Erythroblast (primary cell): ENCODE measurements at regions not wholly inside any gene's neighbourhood (a gene's known extent, or its start where the extent isn't known, plus 50 kb on each side); places are given as distances from the start of the nearest gene placed in this dataset.
"Not testable (repeated sequence)": the region's sequence is repeated elsewhere in the genome, so short reads cannot be mapped to it uniquely, and the experiment has no call there.

ENCODE experiments used
- DNase-seq, 2 experiments: peaks; one replicate each; lab custom pipeline; 2025; lab: John Stamatoyannopoulos, UW
- GATA1 ChIP-seq: IDR thresholded peaks from 2 replicates; pipeline ENCODE4 v1.6.1; 2011; ENCODE audit warnings: low read depth, mild to moderate bottlenecking, control low read depth, low read length, moderate library complexity
- POLR2A ChIP-seq: IDR thresholded peaks from 2 replicates; pipeline ENCODE4 v1.6.1; 2011; ENCODE audit warnings: mild to moderate bottlenecking, low read length

GRCh38 chr19:30830875-30831274 is 458.7 kb downstream of the ZNF536 start:
- TF ChIP-seq GATA1 (no peak), POLR2A (no peak)
- no peak for DNase-seq

GRCh38 chr19:30825505-30825904 is 453.3 kb downstream of the ZNF536 start:
- not testable (repeated sequence) for DNase-seq

- TF ChIP-seq GATA1 (no peak), POLR2A (no peak)
- DNase-seq: no peak
These were observed 452.6 kb downstream of the ZNF536 start for GRCh38 chr19:30824809-30825208.

GRCh38 chr19:30817965-30818567 is 445.9 kb downstream of the ZNF536 start:
- no peak for DNase-seq
- no peak for TF ChIP-seq GATA1
- TF ChIP-seq POLR2A: no peak

- TF ChIP-seq GATA1: no peak
- no peak for DNase-seq
These were observed 445.0 kb downstream of the ZNF536 start for GRCh38 chr19:30817197-30817596.

GRCh38 chr19:30815889-30816580 is 443.9 kb downstream of the ZNF536 start:
- DNase-seq: no peak
- TF ChIP-seq GATA1: no peak
- TF ChIP-seq POLR2A: no peak

- no peak for DNase-seq
- TF ChIP-seq GATA1 (no peak), POLR2A (no peak)
These were observed 440.0 kb downstream of the ZNF536 start for GRCh38 chr19:30812099-30812678.

GRCh38 chr19:30811397-30812098 is 439.4 kb downstream of the ZNF536 start:
- TF ChIP-seq GATA1 (no peak), POLR2A (no peak)
- no peak for DNase-seq

GRCh38 chr19:30810726-30811125 is 438.5 kb downstream of the ZNF536 start:
- TF ChIP-seq GATA1: no peak
- DNase-seq: no peak

GRCh38 chr19:30807278-30807677 is 435.1 kb downstream of the ZNF536 start:
- no peak for TF ChIP-seq GATA1
- TF ChIP-seq POLR2A: no peak
- DNase-seq: no peak

- TF ChIP-seq POLR2A (no peak), GATA1 (no peak)
These were observed 434.1 kb downstream of the ZNF536 start for GRCh38 chr19:30806311-30806710.

GRCh38 chr19:30804751-30805150 is 432.6 kb downstream of the ZNF536 start:
- no peak for DNase-seq
- TF ChIP-seq GATA1 (no peak), POLR2A (no peak)

More at GRCh38 chr19:30806311-30806710, 434.1 kb downstream of the ZNF536 start:
- no peak for DNase-seq

- DNase-seq: peak in 1 of 2 experiments; percentile 1
These were observed 432.1 kb downstream of the ZNF536 start for GRCh38 chr19:30804333-30804732.

GRCh38 chr19:30802424-30803013 is 430.3 kb downstream of the ZNF536 start:
- TF ChIP-seq GATA1 (no peak), POLR2A (no peak)
- no peak for DNase-seq
